DND-41 (cell line): ENCODE measurements at regions not wholly inside any gene's neighbourhood (a gene's known extent, or its start where the extent isn't known, plus 50 kb on each side); places are given as distances from the start of the nearest gene placed in this dataset.

ENCODE experiments used
- EZH2 ChIP-seq: IDR thresholded peaks from 3 replicates; pipeline ENCODE4 v1.6.1; 2012; ENCODE audit warnings: borderline replicate concordance, low read depth, mild to moderate bottlenecking, moderate library complexity, low read length, inconsistent platforms; ENCODE audit not compliant: severe bottlenecking
- TF ChIP-seq, protein P1 (sequence below): IDR thresholded peaks from 2 replicates; pipeline ENCODE4 v1.5.1; 2012; ENCODE audit warnings: borderline replicate concordance, low read length, moderate library complexity, mild to moderate bottlenecking; ENCODE audit not compliant: poor library complexity, severe bottlenecking; ENCODE audit errors: extremely low read depth

DNA sequence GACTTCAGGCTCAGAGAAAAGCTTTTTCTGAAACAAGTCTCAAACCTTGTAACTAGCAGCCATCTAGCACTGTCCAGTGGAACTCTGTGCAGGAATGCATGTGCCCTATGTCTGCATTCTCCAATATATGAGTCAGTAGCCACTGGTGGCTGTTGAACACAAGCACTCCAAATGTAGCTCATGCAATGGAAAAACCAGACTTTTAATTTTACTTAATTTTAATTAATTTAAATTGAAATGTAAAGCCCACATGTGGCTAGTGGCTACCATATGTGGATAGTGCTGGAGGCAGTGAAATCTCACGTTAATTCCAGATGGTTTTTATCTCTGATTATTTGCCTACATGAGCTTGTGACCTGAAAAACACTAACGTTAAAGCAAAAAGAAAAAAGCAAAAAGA is 225.1 kb downstream of the GATA3 start:
- TF ChIP-seq, protein P1, sequence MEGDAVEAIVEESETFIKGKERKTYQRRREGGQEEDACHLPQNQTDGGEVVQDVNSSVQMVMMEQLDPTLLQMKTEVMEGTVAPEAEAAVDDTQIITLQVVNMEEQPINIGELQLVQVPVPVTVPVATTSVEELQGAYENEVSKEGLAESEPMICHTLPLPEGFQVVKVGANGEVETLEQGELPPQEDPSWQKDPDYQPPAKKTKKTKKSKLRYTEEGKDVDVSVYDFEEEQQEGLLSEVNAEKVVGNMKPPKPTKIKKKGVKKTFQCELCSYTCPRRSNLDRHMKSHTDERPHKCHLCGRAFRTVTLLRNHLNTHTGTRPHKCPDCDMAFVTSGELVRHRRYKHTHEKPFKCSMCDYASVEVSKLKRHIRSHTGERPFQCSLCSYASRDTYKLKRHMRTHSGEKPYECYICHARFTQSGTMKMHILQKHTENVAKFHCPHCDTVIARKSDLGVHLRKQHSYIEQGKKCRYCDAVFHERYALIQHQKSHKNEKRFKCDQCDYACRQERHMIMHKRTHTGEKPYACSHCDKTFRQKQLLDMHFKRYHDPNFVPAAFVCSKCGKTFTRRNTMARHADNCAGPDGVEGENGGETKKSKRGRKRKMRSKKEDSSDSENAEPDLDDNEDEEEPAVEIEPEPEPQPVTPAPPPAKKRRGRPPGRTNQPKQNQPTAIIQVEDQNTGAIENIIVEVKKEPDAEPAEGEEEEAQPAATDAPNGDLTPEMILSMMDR = no peak
- no peak for TF ChIP-seq EZH2
